Thyroid gland (tissue), 4 donors: ENCODE measurements at regions not wholly inside any gene's neighbourhood (a gene's known extent, or its start where the extent isn't known, plus 50 kb on each side); places are given as distances from the start of the nearest gene placed in this dataset.

ENCODE experiments used
- CTCF ChIP-seq, 6 experiments: fragments of 200-600 bp in 3 of 6; fragments of 450-650 bp in 3 of 6; sonication (generic) in 3 of 6; IDR thresholded peaks; one replicate each; pipeline ENCODE4 v1.5.1; 2016 to 2019; ENCODE audit warnings: antibody characterized with exemption in 6 of 6, mild to moderate bottlenecking in 2 of 6, inconsistent platforms in 1 of 6, moderate library complexity in 1 of 6
- POLR2A ChIP-seq, 2 donors: fragments of 450-650 bp; IDR thresholded peaks; one replicate each; pipeline ENCODE4 v1.6.1; 2017; ENCODE audit warnings: antibody characterized with exemption in 2 of 2, mild to moderate bottlenecking in 2 of 2, moderate library complexity in 1 of 2

DNA sequence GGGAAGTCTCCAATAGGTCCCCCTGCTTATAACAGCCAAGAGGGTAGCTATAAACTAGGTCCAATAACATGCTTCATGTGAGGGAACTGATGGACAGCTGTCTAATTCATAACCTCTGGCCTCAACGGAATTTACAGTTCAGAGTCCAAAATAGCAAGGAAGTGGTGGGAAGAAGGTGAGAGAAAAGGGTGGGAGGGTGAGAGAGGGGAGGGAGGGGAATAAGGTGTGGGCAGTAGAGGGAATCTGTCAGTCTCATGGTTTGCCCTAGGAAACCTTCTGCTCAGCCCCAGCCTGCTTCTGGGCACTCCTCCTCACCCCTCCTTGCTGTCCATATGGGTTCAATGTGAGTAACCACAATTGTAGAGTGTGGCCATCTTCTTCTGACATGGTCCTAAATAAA lies 133.4 kb upstream of the ADO start:
- TF ChIP-seq CTCF (IDR thresholded peaks at IDR 0.05) (no peak), POLR2A (IDR thresholded peaks at IDR 0.05) (no peak)
